Naive B cell (primary cell): ENCODE measurements at regions not wholly inside any gene's neighbourhood (a gene's known extent, or its start where the extent isn't known, plus 50 kb on each side); places are given as distances from the start of the nearest gene placed in this dataset.
A peak's percentile ranks its signal among the peaks of the same experiment; 100 is the strongest.

Experiments
- ATAC-seq, 2 donors: fragments of 150-1000 bp; cut with Tn5 transposase; 2 replicates each; pipeline ENCODE4 v1.10.0; 2021; ENCODE audit warnings: low read depth in 2 of 2, mild to moderate bottlenecking in 2 of 2, moderate library complexity in 2 of 2
- DNase-seq: peaks from one replicate; pipeline ENCODE4 v3.0.0; 2022
- H3K27ac Mint-ChIP-seq, 6 donors: one replicate each; pipeline ENCODE4 v1.8.0; 2020 to 2022; ENCODE audit warnings: mild to moderate bottlenecking in 6 of 6, mixed read lengths in 6 of 6, moderate library complexity in 5 of 6, inconsistent platforms in 2 of 6
- H3K27me3 Mint-ChIP-seq, 3 donors: one replicate each; pipeline ENCODE4 v1.8.0; 2021 to 2022; ENCODE audit warnings: mixed read lengths in 3 of 3, mild to moderate bottlenecking in 1 of 3
- H3K36me3 Mint-ChIP-seq, 2 donors: one replicate each; pipeline ENCODE4 v1.8.0; 2020 to 2022; ENCODE audit warnings: mixed read lengths in 2 of 2, inconsistent platforms in 1 of 2, mild to moderate bottlenecking in 1 of 2
- H3K4me1 Mint-ChIP-seq, 3 donors: one replicate each; pipeline ENCODE4 v1.8.0; 2020 to 2022; ENCODE audit warnings: mixed read lengths in 3 of 3, inconsistent platforms in 1 of 3, mild to moderate bottlenecking in 1 of 3, moderate library complexity in 1 of 3
- H3K4me3 Mint-ChIP-seq, 8 donors: one replicate each; pipeline ENCODE4 v1.8.0; 2020 to 2022; ENCODE audit warnings: mild to moderate bottlenecking in 8 of 8, mixed read lengths in 8 of 8, moderate library complexity in 8 of 8, inconsistent platforms in 2 of 8
- H3K9me3 Mint-ChIP-seq, 7 donors: one replicate each; pipeline ENCODE4 v1.8.0; 2020 to 2022; ENCODE audit warnings: mixed read lengths in 7 of 7, mild to moderate bottlenecking in 5 of 7, inconsistent platforms in 2 of 7, moderate library complexity in 1 of 7

DNA sequence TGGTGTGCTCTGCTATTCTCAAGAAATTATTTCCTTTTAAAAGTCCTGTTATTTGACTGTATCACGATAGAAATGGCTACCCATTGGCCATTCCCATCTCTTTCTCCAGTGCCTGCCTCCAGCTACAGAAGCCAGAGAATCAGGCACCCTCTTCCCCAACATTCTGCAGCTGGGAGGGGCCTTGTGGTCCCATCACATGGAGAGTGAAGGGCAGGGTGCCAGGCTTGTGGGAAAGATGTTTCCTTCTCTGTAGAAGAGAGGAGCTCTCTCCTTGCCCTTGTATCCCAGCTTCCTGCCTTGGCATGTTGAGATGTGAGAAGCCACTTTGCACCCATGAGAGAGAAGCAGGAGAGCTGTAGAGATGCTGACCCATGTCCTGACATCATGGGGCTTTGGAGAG lies 465.0 kb downstream of the MTRR start:
- Mint-ChIP-seq H3K27me3 (no peaks in the 10 kb centered on the region), H3K4me3 (no peak overlapping the region), H3K36me3 (no peaks in the 10 kb centered on the region), H3K4me1 (peaks cover 0 to 2% (median 0%) of the 10 kb centered on the region in 3 donors), H3K9me3 (peaks cover 0 to 10% (median 0%) of the 10 kb centered on the region in 7 donors), H3K27ac (no peak overlapping the region)
- DNase-seq (no peak), ATAC-seq (no peak)

DNA sequence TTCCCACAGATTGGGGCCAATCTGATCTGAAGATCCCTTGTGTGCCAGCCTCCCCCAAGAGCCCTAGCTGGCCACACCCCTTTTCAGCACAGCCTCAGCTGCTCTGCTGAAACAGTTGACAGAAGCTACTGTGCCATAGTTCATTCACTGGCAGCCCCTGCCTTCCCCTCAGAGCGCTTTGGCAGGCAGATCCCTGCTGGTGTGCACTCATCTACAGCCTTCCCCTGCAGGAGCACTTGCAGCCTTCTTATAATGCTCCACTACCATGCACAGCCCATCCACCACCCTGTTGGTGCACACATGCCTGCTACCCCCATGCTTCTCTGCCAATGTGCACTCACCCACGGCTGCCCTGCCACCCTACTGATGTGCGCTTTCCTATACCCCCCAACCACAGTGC lies 471.3 kb downstream of the MTRR start:
- DNase-seq (no peak), ATAC-seq (no peak)
- H3K4me3 Mint-ChIP-seq: no peak overlapping the region
- H3K27me3 Mint-ChIP-seq: peaks cover 0 to under 1% (median 0%) of the 10 kb centered on the region in 3 donors
- peaks cover 0 to 15% (median 2%) of the 10 kb centered on the region in 7 donors for H3K9me3 Mint-ChIP-seq
- H3K4me1 Mint-ChIP-seq: no peaks in the 10 kb centered on the region
- H3K27ac Mint-ChIP-seq: peak overlapping the region in 1 of 6 donors; percentile 86
- H3K36me3 Mint-ChIP-seq: no peaks in the 10 kb centered on the region

DNA sequence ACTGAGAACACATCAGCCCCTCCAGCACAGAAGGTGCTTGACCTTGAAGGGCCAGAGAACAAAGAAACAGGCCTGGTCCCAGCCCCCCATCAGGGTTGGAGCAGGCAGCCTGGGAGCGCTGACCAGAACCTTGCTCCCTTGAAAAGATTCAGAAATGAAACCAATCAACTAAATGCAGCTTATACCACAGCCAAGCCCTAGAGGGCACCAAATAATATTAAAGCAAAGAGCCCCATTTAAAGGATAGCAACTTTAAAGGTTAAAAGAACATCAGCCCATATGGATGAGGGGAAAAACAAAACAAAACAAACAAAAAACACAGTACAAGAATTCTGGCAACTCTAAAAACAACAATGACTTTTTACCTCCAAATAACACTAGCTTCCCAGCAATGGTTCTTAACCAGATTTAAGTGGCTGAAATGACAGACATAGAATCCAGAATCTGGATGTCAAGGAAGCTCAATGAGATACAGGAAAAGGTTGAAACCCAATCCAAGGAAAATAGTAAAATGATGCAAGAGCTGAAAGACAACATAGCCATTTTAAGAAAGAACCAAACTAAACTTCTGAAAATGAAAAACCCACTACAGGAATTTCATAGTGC lies 471.9 kb downstream of the MTRR start:
- Mint-ChIP-seq H3K27ac (no peak overlapping the region), H3K4me3 (no peak overlapping the region), H3K27me3 (peaks cover 0 to 4% (median 0%) of the 10 kb centered on the region in 3 donors), H3K4me1 (no peaks in the 10 kb centered on the region), H3K9me3 (peaks cover 0 to 17% (median 1%) of the 10 kb centered on the region in 7 donors), H3K36me3 (no peaks in the 10 kb centered on the region)
- ATAC-seq (no peak), DNase-seq (no peak)

DNA sequence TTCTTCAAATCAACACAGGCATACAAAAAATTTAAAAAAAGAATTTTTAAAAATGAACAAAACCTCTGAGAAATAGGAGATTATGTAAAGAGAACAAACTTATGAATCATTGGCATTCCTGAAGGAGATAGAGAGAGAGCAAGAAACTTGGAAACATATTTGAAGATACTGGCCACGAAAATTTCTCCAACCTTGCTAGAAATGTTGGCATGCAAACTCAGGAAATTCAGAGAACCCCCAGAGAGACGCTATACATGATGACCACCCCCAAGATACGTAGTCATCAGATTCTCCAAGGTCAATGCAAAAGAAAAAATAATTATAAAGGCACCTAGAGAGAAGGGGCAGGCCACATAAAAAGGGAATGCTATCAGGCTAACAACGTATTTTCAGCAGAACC lies 472.5 kb downstream of the MTRR start:
- H3K27me3 Mint-ChIP-seq: peaks cover 0 to 4% (median 0%) of the 10 kb centered on the region in 3 donors
- ATAC-seq: no peak
- no peak for DNase-seq
- H3K9me3 Mint-ChIP-seq: peaks cover 0 to 17% (median 0%) of the 10 kb centered on the region in 7 donors
- no peak overlapping the region for H3K27ac Mint-ChIP-seq
- no peak overlapping the region for H3K4me3 Mint-ChIP-seq
- H3K4me1 Mint-ChIP-seq: no peaks in the 10 kb centered on the region
- no peaks in the 10 kb centered on the region for H3K36me3 Mint-ChIP-seq

DNA sequence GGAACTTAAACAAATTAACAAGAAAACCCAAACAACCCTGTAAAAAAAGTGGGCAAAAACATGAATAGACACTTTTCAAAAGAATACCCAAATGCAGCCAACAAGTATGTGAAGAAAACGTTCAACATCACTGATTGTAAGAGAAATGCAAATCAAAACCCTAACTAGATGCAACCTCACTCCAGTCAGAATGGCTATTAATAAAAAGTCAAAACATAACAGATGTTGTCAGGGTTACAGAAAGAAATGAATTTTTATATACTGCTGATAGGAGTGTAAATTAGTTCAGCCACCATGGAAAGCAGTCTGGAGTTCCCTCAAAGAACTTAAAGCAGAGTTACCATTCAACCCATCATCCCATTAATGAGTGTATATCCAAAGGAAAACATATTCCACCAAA lies 479.0 kb downstream of the MTRR start:
- H3K27ac Mint-ChIP-seq: no peak overlapping the region
- H3K4me1 Mint-ChIP-seq: peaks cover 0 to 5% (median 0%) of the 10 kb centered on the region in 3 donors
- no peaks in the 10 kb centered on the region for H3K36me3 Mint-ChIP-seq
- H3K4me3 Mint-ChIP-seq: no peak overlapping the region
- H3K9me3 Mint-ChIP-seq: peaks cover 0 to 8% (median 4%) of the 10 kb centered on the region in 7 donors
- no peak for DNase-seq
- ATAC-seq: no peak
- H3K27me3 Mint-ChIP-seq: peaks cover 0 to 4% (median 0%) of the 10 kb centered on the region in 3 donors

DNA sequence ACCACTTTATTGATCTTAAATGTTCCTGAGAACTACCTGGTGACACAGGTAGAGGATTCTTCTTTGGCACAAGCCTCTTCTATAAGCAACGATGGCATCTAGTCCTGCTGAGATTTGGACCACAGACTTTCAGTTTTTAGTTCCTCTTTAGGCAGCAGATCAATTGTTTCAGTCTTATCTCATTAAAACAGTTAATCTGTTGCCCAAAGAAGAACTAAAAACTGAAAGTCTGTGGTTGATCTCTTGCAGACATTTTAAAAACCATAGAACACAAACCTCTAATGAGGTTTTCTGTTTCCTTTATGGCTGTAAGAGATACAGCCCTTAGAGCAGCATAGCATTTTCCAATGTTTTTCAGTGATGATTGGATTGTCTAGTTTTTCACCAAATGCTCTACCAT lies 480.9 kb downstream of the MTRR start:
- peaks cover 0 to 5% (median 0%) of the 10 kb centered on the region in 3 donors for H3K4me1 Mint-ChIP-seq
- ATAC-seq (no peak), DNase-seq (no peak)
- H3K4me3 Mint-ChIP-seq: no peak overlapping the region
- H3K9me3 Mint-ChIP-seq: peaks cover 0 to 8% (median 4%) of the 10 kb centered on the region in 7 donors
- H3K27ac Mint-ChIP-seq: no peak overlapping the region
- peaks cover 0 to 4% (median 0%) of the 10 kb centered on the region in 3 donors for H3K27me3 Mint-ChIP-seq
- no peaks in the 10 kb centered on the region for H3K36me3 Mint-ChIP-seq

- Mint-ChIP-seq H3K9me3 (peaks cover 0 to 4% (median 2%) of the 10 kb centered on the region in 7 donors), H3K4me3 (no peak overlapping the region), H3K27ac (peak overlapping the region in 1 of 6 donors; percentile 73), H3K36me3 (no peaks in the 10 kb centered on the region), H3K4me1 (peaks cover 0 to 5% (median 0%) of the 10 kb centered on the region in 3 donors), H3K27me3 (no peaks in the 10 kb centered on the region)
- DNase-seq (no peak), ATAC-seq (no peak)
Observed at GRCh38 chr5:8350644-8351339, 481.8 kb downstream of the MTRR start.

GRCh38 chr5:8355981-8356380 lies 487.0 kb downstream of the MTRR start:
- H3K9me3 Mint-ChIP-seq: peaks cover 0 to 3% (median 0%) of the 10 kb centered on the region in 7 donors
- no peaks in the 10 kb centered on the region for H3K36me3 Mint-ChIP-seq
- no peak overlapping the region for H3K4me3 Mint-ChIP-seq
- ATAC-seq: no peak
- no peaks in the 10 kb centered on the region for H3K27me3 Mint-ChIP-seq
- no peaks in the 10 kb centered on the region for H3K4me1 Mint-ChIP-seq
- no peak for DNase-seq
- no peak overlapping the region for H3K27ac Mint-ChIP-seq

DNA sequence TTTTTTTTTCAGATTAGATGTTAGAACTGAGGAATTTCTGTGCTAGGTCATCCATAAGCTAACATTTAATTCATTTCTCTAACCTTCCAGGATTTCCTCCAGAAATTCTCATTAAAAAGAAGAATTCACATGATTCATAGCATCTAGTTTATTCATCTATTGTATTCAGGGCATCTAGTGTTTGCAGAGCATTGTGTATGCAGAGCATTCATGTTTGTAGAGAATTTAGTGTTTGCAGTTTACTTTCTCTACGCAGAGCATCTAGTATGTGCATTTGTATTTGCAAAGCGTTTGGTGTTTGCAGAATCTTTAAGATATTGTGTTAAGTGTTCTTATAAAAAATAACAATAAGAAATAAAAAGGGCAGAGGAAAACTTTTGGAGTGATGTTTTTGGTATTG lies 491.1 kb downstream of the MTRR start:
- no peaks in the 10 kb centered on the region for H3K9me3 Mint-ChIP-seq
- no peaks in the 10 kb centered on the region for H3K4me1 Mint-ChIP-seq
- no peak overlapping the region for H3K27ac Mint-ChIP-seq
- no peak overlapping the region for H3K4me3 Mint-ChIP-seq
- no peaks in the 10 kb centered on the region for H3K27me3 Mint-ChIP-seq
- no peak for ATAC-seq
- no peaks in the 10 kb centered on the region for H3K36me3 Mint-ChIP-seq
- DNase-seq: no peak

- Mint-ChIP-seq H3K27ac (no peak overlapping the region), H3K9me3 (peaks cover 0 to 3% (median 0%) of the 10 kb centered on the region in 7 donors), H3K36me3 (no peaks in the 10 kb centered on the region), H3K4me1 (no peaks in the 10 kb centered on the region), H3K27me3 (no peaks in the 10 kb centered on the region), H3K4me3 (no peak overlapping the region)
- DNase-seq: no peak
- no peak for ATAC-seq
Observed at GRCh38 chr5:8362495-8362894, 493.5 kb downstream of the MTRR start.

GRCh38 chr5:8363138-8363537 lies 494.2 kb downstream of the MTRR start:
- Mint-ChIP-seq H3K4me3 (no peak overlapping the region), H3K27me3 (no peaks in the 10 kb centered on the region), H3K4me1 (no peaks in the 10 kb centered on the region), H3K36me3 (no peaks in the 10 kb centered on the region), H3K27ac (no peak overlapping the region), H3K9me3 (peaks cover 0 to 3% (median 0%) of the 10 kb centered on the region in 7 donors)
- DNase-seq (no peak), ATAC-seq (no peak)

DNA sequence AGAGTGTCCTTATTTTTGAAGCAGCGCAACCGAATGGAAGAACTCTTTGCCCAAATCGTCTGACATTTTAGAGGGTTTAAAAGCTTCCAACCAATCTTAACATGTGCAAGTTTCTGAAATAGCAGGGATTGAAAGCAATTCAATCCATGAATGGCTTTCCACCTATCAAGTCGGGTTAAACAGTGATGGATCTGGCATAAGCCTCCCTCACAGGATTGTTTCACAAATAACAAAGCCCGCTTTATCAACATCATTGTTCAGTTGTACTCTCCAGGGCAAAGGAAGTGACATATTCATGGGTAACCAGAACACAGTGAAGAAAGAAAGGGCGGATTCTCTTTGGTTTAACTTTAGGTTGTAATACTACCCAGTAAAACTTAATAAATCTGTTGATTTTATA lies 497.3 kb downstream of the MTRR start:
- Mint-ChIP-seq H3K4me3 (no peak overlapping the region), H3K9me3 (peaks cover 0 to 3% (median 0%) of the 10 kb centered on the region in 7 donors), H3K36me3 (no peaks in the 10 kb centered on the region), H3K4me1 (no peaks in the 10 kb centered on the region), H3K27me3 (no peaks in the 10 kb centered on the region), H3K27ac (no peak overlapping the region)
- no peak for ATAC-seq
- DNase-seq: no peak

DNA sequence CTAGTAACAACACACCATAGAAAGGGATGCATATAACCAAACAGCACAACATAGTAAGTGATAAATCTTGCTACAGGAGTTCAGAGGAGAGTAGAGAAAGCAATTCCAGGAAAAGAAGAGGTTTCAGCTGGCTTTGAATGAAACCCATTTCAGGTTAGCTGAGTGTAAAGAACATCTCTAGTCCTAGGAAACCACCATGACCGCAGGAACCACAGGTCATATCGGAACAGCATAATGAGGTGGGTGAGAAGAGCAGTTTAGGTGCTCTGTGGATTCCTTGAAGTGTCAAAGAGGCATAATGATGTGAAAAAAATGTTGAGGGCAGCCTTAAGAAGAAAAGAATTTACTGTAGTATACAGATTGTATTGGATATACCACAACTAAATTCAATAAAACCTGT lies 507.5 kb downstream of the MTRR start:
- DNase-seq: no peak
- no peaks in the 10 kb centered on the region for H3K36me3 Mint-ChIP-seq

DNA sequence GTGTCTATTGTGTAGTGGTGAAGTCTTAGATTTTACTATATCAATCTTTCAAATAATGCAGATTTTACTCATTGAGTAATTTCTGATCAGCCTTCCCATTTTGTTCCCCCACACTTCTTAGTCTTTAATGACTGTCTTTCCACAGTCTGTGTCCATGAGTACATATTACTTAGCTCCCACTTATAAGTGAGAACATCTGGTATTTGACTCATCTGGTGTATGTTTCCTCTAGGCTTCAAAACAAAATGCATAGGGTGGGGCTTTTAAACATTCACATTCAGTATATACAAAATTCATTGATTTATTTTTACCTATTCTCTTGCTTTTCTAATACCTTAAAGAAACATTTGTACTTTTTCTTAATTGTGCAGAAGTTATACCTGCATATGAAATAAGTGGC lies 513.0 kb downstream of the MTRR start:
- no peaks in the 10 kb centered on the region for H3K4me1 Mint-ChIP-seq
- H3K4me3 Mint-ChIP-seq: no peak overlapping the region
- H3K9me3 Mint-ChIP-seq: peaks cover 0 to 3% (median 0%) of the 10 kb centered on the region in 7 donors
- H3K27ac Mint-ChIP-seq: no peak overlapping the region
- H3K36me3 Mint-ChIP-seq: no peaks in the 10 kb centered on the region
- DNase-seq: no peak
- no peaks in the 10 kb centered on the region for H3K27me3 Mint-ChIP-seq
- ATAC-seq: no peak

More for the DNA sequence above, 507.5 kb downstream of the MTRR start:
- peaks cover 0 to 9% (median 3%) of the 10 kb centered on the region in 7 donors for H3K9me3 Mint-ChIP-seq
- ATAC-seq: no peak
- no peaks in the 10 kb centered on the region for H3K4me1 Mint-ChIP-seq
- H3K27me3 Mint-ChIP-seq: no peaks in the 10 kb centered on the region
- H3K27ac Mint-ChIP-seq: no peak overlapping the region
- no peak overlapping the region for H3K4me3 Mint-ChIP-seq
